Activated T-helper 2 cell treated with anti-CD3 and anti-CD28 coated beads, Interferon-gamma antibody, Interleukin-2, Interleukin-4, amounts not matched to agents 10 μg/mL and 5 μg/mL and 100 μg/mL, durations not matched to agents 14 hours and 24 hours and 36 hours (primary cell): ENCODE measurements at regions not wholly inside any gene's neighbourhood (a gene's known extent, or its start where the extent isn't known, plus 50 kb on each side); places are given as distances from the start of the nearest gene placed in this dataset.

Source experiments
- DNase-seq: peaks from one replicate; pipeline ENCODE4 v3.0.0; 2021; ENCODE audit warnings: low spot score
- H3K27ac Mint-ChIP-seq: one replicate; pipeline ENCODE4 v1.8.0; 2021; ENCODE audit warnings: mixed read lengths
- H3K27me3 Mint-ChIP-seq: one replicate; pipeline ENCODE4 v1.8.0; 2021; ENCODE audit warnings: low read depth, mixed read lengths
- H3K36me3 Mint-ChIP-seq: one replicate; pipeline ENCODE4 v1.8.0; 2021; ENCODE audit warnings: low read depth, mixed read lengths
- H3K4me1 Mint-ChIP-seq: one replicate; pipeline ENCODE4 v1.8.0; 2021; ENCODE audit warnings: low read depth, mixed read lengths
- H3K4me3 Mint-ChIP-seq: one replicate; pipeline ENCODE4 v1.8.0; 2021; ENCODE audit warnings: low read depth, mild to moderate bottlenecking, moderate library complexity, mixed read lengths
- H3K9me3 Mint-ChIP-seq: one replicate; pipeline ENCODE4 v1.8.0; 2021; ENCODE audit warnings: mixed read lengths
- intact Hi-C: fragments of 100-400 bp; cut with micrococcal nuclease; formaldehyde crosslinking; loops from one replicate; pipeline ENCODE4 v1.15.1; 2023

- DNase-seq = no peak
- Mint-ChIP-seq H3K4me1 (peaks cover 8% of the 10 kb centered on the region), H3K36me3 (no peaks in the 10 kb centered on the region), H3K27me3 (no peaks in the 10 kb centered on the region), H3K4me3 (no peak overlapping the region), H3K9me3 (no peaks in the 10 kb centered on the region), H3K27ac (no peak overlapping the region)
- intact Hi-C loops = no loop called here
Measured at GRCh38 chr13:32881074-32881776, 135.0 kb upstream of the KL start.

GRCh38 chr13:32881777-32882145 lies 134.5 kb upstream of the KL start:
- Mint-ChIP-seq H3K36me3 (no peaks in the 10 kb centered on the region), H3K27me3 (no peaks in the 10 kb centered on the region), H3K27ac (no peak overlapping the region), H3K4me1 (peaks cover 8% of the 10 kb centered on the region), H3K4me3 (no peak overlapping the region), H3K9me3 (no peaks in the 10 kb centered on the region)
- intact Hi-C loops = no loop called here
- DNase-seq = no peak

- Mint-ChIP-seq H3K36me3 (no peaks in the 10 kb centered on the region), H3K4me1 (peaks cover 8% of the 10 kb centered on the region), H3K27me3 (no peaks in the 10 kb centered on the region), H3K9me3 (peaks cover 4% of the 10 kb centered on the region), H3K27ac (no peak overlapping the region), H3K4me3 (no peak overlapping the region)
- DNase-seq = no peak
- intact Hi-C loops = no loop called here
Measured at GRCh38 chr13:32882691-32883090, 133.5 kb upstream of the KL start.

DNA sequence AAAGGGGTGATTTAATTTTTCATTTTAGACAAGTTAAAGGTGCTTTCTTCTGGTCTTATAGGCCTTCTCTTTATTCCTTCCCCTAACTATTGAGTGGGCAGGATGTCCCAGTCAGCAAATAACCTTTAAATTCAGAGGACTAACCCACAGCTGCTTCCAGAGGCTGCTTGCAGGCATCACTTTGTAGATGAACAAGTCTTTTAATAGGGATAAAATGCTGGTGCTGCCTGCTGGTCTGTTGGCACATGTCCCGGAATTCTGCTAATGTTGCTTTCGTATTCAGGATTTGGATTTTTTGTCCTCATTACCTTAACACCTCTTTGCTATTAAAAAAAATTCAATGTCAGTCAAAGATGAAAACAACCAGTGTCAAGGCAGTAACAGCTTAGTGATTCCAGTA lies 132.7 kb upstream of the KL start:
- Mint-ChIP-seq H3K4me3 (no peak overlapping the region), H3K36me3 (no peaks in the 10 kb centered on the region), H3K27ac (no peak overlapping the region), H3K27me3 (no peaks in the 10 kb centered on the region), H3K9me3 (peaks cover 5% of the 10 kb centered on the region), H3K4me1 (peaks cover 8% of the 10 kb centered on the region)
- intact Hi-C loops = no loop called here
- DNase-seq = no peak

GRCh38 chr13:32887617-32888016 lies 128.6 kb upstream of the KL start:
- H3K4me1 Mint-ChIP-seq = no peaks in the 10 kb centered on the region
- no peak overlapping the region for H3K4me3 Mint-ChIP-seq
- no peak for DNase-seq
- no peak overlapping the region for H3K27ac Mint-ChIP-seq
- H3K36me3 Mint-ChIP-seq = no peaks in the 10 kb centered on the region
- peaks cover 5% of the 10 kb centered on the region for H3K9me3 Mint-ChIP-seq
- intact Hi-C loops = no loop called here
- no peaks in the 10 kb centered on the region for H3K27me3 Mint-ChIP-seq

DNA sequence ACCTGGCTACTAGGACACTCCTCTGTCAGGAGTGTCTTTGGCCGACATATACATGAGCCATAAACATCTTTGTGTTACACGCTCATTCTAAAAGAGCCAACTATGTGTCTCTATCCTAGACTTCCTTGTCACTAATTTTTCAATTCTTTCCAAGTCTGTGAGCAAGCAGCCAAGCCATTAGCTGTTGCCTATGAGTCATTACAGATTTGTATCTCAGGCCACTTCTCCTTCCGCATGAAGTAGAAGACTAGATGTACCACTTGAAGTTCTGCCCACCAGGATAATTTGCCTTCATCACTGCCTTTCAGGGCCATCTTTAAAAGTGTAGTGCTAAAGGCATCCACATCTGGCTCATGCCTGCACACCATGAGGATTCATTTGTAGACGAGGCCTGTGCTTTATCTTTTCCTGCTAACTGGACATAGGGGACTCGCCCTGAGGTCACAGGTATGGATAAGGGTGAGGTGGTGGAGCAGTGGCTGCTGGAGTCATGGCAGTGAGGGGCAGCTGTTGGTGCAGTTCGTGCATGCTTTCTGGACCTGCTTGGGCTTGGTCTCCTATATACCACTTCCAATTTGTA lies 126.1 kb upstream of the KL start:
- peaks cover 5% of the 10 kb centered on the region for H3K9me3 Mint-ChIP-seq
- intact Hi-C loops = no loop called here
- H3K36me3 Mint-ChIP-seq = no peaks in the 10 kb centered on the region
- no peak for DNase-seq
- no peaks in the 10 kb centered on the region for H3K4me1 Mint-ChIP-seq
- peaks cover 6% of the 10 kb centered on the region for H3K27me3 Mint-ChIP-seq
- no peak overlapping the region for H3K4me3 Mint-ChIP-seq
- no peak overlapping the region for H3K27ac Mint-ChIP-seq

DNA sequence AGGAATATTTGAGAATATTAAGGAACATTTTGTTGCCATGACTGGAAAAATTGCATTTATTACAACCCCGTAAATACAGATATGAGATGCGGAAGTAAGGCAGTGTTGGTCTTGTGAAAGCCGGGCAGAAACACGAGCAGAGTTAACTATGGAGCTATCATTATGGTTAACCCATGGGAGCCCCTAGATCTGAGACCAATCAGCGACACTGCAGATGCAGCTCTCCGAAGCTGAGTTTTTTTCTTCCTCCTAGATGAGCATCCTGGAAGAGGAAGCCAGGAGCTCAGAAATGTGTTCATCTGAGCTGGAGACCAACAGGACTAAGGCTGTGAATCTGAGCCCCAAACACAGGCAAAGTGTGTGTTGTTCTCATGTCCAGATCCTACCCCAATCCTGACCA lies 123.0 kb upstream of the KL start:
- DNase-seq = no peak
- Mint-ChIP-seq H3K4me1 (no peaks in the 10 kb centered on the region), H3K27me3 (peaks cover 11% of the 10 kb centered on the region), H3K27ac (no peak overlapping the region), H3K4me3 (no peak overlapping the region), H3K9me3 (no peaks in the 10 kb centered on the region), H3K36me3 (no peaks in the 10 kb centered on the region)
- intact Hi-C loops = no loop called here

DNA sequence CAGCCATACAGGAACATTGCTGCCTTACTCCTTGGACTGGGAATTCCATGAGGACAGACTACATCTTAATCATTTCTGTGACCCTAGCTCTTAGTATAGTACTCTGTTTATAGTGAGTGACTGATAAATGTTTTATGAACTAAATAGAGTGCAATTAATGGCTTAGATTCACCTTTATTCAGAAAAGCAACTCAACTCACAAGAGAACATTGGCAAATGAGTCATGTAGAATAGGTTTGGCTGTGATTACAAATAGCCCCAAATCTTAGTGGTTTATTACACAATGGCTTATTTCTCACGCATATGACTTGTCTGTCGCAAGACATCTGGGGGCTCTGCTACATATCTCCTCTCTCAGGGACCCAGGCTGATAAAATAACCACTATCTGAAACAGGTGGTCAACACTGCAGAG lies 121.6 kb upstream of the KL start:
- no peak for DNase-seq
- Mint-ChIP-seq H3K4me3 (no peak overlapping the region), H3K9me3 (no peaks in the 10 kb centered on the region), H3K36me3 (no peaks in the 10 kb centered on the region), H3K4me1 (no peaks in the 10 kb centered on the region), H3K27me3 (peaks cover 13% of the 10 kb centered on the region), H3K27ac (no peak overlapping the region)
- intact Hi-C loops = no loop called here

GRCh38 chr13:32895296-32895695 lies 120.9 kb upstream of the KL start:
- Mint-ChIP-seq H3K27ac (no peak overlapping the region), H3K36me3 (no peaks in the 10 kb centered on the region), H3K27me3 (peaks cover 13% of the 10 kb centered on the region), H3K4me1 (no peaks in the 10 kb centered on the region), H3K9me3 (peaks cover under 1% of the 10 kb centered on the region), H3K4me3 (no peak overlapping the region)
- DNase-seq = no peak
- intact Hi-C loops = no loop called here

DNA sequence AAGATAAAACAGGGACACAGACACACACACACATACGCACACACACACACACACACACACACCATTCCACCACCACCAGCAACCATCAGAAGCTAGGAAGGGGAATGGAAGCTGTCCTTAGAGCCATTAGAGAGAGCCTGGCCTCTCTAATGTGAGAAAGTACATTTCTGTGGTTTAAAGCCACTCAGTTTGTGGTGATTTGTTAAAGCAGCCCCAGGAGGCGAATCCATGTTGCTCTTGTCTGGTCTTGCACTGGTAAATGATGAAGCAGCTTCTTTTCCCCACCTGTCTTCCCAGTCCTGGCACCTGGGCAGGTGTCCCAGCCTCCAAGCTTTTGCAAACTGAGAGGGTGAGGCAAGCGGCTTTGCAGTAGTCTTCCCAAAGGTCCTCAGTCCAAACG lies 118.9 kb upstream of the KL start:
- Mint-ChIP-seq H3K4me1 (no peaks in the 10 kb centered on the region), H3K36me3 (no peaks in the 10 kb centered on the region), H3K27ac (no peak overlapping the region), H3K27me3 (peaks cover 13% of the 10 kb centered on the region), H3K9me3 (peaks cover 8% of the 10 kb centered on the region), H3K4me3 (no peak overlapping the region)
- intact Hi-C loops = no loop called here
- no peak for DNase-seq

- DNase-seq = no peak
- peaks cover 28% of the 10 kb centered on the region for H3K4me1 Mint-ChIP-seq
- no peak overlapping the region for H3K27ac Mint-ChIP-seq
- peaks cover 8% of the 10 kb centered on the region for H3K9me3 Mint-ChIP-seq
- intact Hi-C loops = no loop called here
- H3K27me3 Mint-ChIP-seq = peaks cover 11% of the 10 kb centered on the region
- H3K4me3 Mint-ChIP-seq = no peak overlapping the region
- no peaks in the 10 kb centered on the region for H3K36me3 Mint-ChIP-seq
Measured at GRCh38 chr13:32902029-32902780, 114.0 kb upstream of the KL start.

DNA sequence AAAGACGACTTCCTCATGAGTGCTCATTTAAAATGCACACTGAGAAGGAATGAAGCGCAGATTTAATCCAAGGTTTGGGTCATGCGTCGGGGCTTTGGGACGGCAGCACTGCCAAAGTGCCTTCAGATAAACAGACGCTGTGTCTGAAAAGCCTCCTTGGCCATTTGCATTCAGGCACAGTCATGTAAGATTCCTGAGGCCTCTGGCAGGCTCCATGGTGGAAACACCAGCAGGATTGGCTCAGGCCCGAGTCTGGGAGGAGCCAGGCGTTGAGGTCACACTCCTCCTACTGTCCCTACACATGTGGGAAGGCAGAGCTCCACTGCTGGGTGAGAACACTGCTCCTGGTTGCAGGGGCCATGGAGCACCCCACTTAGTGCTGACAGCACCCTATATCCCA lies 113.3 kb upstream of the KL start:
- Mint-ChIP-seq H3K36me3 (no peaks in the 10 kb centered on the region), H3K27me3 (peaks cover 7% of the 10 kb centered on the region), H3K4me3 (no peak overlapping the region), H3K4me1 (peaks cover 29% of the 10 kb centered on the region), H3K27ac (no peak overlapping the region), H3K9me3 (peaks cover 8% of the 10 kb centered on the region)
- intact Hi-C loops = no loop called here
- DNase-seq = no peak

- peaks cover 8% of the 10 kb centered on the region for H3K9me3 Mint-ChIP-seq
- no peak overlapping the region for H3K4me3 Mint-ChIP-seq
- DNase-seq = no peak
- H3K27ac Mint-ChIP-seq = no peak overlapping the region
- peaks cover 3% of the 10 kb centered on the region for H3K36me3 Mint-ChIP-seq
- intact Hi-C loops = loop anchor here (2.0 kb wide), 1 partner anchor 167 kb away; no protein-coding TSS in a partner anchor
- peaks cover 5% of the 10 kb centered on the region for H3K27me3 Mint-ChIP-seq
- H3K4me1 Mint-ChIP-seq = peaks cover 29% of the 10 kb centered on the region
Measured at GRCh38 chr13:32903720-32904119, 112.5 kb upstream of the KL start.
